Epidermal melanocyte (primary cell): ENCODE measurements at regions not wholly inside any gene's neighbourhood (a gene's known extent, or its start where the extent isn't known, plus 50 kb on each side); places are given as distances from the start of the nearest gene placed in this dataset.
"Not testable (repeated sequence)": the region's sequence is repeated elsewhere in the genome, so short reads cannot be mapped to it uniquely, and the experiment has no call there.

ENCODE experiments used
- DNase-seq: peaks from one replicate; pipeline ENCODE4 v3.0.0; 2011; ENCODE audit warnings: low spot score; ENCODE audit not compliant: insufficient read length

DNA sequence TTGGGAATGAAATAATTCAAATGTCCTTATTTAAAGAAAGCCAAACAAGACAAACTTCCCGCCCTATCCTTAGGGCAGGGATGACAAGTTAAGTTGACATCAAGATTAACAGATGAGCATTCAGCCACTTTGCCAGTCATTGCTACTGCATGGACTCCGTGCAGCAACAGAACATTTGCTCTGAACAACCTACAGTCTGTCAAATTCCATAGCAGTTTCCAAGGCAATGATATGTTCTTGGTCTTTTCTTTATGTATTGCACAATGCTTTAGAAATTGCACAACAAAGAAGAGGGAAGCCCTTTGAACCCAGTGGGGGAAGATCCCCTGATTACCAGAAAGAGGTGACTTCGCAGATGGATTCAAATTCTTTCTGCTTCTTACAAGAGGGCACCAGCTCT, 269.8 kb downstream of the BCAT1 start:
- no peak for DNase-seq

- DNase-seq, result no peak
Measured at GRCh38 chr12:24678436-24678835, 270.5 kb downstream of the BCAT1 start.

- no peak for DNase-seq
Measured at GRCh38 chr12:24668563-24668962, 280.3 kb downstream of the BCAT1 start.

GRCh38 chr12:24664161-24664880, 284.6 kb downstream of the BCAT1 start:
- no peak for DNase-seq

GRCh38 chr12:24661657-24662096, 287.2 kb downstream of the BCAT1 start:
- DNase-seq, result no peak

DNA sequence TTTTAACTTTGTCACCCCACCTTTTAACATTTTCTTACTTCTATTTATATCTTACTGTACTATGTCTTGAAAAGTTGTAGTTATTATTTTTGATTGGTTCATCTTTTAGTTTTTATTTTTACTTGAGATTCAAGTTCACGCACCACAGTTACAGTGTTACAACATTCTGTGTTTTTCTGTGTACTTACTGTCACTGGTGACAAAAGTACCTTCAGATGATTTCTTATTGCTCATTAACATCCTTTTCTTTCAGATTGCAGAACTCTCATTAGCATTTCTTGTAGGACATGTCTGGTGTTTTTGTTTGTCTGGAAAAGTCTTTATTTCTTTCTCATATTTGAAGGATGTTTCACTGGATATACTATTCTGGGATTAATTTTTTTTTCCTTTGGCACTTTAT, 289.9 kb downstream of the BCAT1 start:
- DNase-seq, result no peak

DNA sequence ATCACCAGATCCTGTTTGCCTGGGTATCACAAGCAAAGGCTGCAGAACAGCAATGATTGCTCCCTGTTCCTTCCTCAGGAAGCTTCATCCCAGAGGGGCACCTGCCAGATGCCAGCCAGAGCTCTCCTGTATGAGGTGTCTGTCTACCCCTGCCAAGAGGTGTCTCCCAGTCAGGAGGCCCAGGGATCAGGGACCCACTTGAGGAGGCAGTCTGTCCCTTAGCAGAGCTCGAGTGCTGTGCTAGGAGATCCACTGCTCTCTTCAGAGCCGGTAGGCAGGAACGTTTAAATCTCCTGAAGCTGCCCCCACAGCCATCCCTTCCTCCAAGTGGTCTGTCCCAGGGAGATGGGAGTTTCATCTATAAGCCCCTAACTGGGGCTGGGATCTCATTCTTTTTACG, 294.6 kb downstream of the BCAT1 start:
- DNase-seq, result not testable (repeated sequence)

GRCh38 chr12:24649634-24650033, 299.3 kb downstream of the BCAT1 start:
- no peak for DNase-seq

DNA sequence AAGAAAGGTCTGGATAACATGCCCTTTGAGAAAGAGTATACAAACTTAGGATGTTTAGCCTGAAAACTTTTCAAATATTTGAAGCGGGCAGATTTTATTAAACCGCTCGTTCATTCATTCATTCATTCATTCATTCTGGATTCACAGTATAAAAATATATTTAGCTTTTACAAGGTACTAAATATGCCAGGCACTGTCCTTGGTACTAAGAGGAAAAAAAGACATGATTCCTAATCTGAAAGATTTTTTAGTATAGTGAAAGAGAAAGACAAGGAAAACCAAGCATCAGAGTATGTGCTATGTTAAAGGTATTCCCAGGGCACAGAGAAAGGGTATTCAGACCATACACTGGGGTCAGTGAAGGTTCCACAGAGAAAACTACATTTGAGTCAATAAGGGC, 299.7 kb downstream of the BCAT1 start:
- no peak for DNase-seq

GRCh38 chr12:24645254-24645653, 303.6 kb downstream of the BCAT1 start:
- DNase-seq, result no peak

GRCh38 chr12:24643120-24644119, 305.5 kb downstream of the BCAT1 start:
- DNase-seq, result no peak

- DNase-seq, result no peak
Measured at GRCh38 chr12:24639641-24640040, 309.3 kb downstream of the BCAT1 start.

DNA sequence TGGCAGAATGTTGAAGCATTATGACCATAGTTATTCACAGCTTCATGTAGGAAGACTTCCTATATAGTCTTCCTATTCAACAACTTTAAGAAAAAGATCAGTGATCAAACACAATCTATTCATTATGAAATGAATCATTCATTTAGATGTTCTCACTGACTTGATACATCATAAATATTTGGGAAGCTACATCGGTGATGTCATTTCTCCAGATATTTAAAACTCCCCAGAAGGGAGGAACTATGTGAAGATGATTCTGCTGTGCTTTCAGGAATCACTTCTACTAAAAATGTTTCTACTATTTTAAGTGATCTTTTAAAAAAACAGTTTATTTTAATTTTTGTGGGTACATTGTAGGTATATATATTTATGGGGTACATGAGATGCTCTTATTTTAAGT, 316.4 kb downstream of the BCAT1 start:
- no peak for DNase-seq

DNA sequence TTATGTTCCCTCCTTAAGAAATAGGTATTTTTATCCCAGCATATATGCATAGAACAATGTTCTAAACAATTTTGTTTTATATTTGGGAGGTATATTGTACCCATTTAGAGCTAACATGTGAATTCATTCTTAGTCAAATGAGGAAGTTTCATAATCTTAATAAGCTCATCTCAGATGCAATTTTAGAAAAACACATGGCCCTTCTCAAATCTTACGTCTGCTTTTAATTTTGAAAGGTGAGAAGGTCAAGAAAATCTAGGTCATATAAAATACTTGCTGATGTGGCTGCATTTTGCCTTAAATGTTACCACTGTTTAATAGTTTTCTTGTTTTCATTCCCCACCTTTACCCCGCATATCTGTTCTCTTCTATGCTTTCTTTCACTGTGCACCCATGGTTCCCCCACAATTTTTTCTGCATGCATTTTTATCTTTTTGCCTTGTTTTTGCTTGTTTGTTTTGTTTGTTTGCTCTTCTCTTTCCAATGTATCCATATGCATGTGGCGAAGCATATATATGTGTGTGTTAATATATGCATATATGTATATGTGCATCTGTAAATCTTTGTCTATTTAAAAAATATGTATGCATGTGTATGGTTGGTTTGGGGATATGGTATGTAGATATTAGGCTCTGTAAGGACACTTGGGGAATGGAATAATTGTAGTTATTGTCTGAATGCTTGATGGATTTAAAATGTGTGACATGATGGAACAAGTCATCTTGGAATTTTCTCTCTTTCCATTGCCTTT, 317.1 kb downstream of the BCAT1 start:
- DNase-seq, result no peak

DNA sequence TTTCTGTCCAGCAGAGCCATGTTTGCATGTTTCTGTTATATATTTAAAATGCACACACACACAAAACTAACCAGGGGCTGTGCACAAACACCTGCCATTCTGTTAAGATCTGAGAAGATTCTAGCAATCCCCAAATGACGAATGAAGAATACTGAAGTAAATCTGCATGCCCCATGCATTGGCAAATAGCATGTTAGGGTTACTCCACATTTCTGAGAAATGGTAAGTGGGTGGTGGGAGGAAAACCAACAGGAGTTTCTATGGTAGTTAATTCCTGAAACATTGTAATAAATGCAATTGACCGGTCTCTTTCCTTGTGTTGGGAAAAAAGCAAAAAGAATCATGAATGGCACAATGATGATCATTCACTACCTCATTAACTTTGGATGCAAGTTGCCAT, 318.0 kb downstream of the BCAT1 start:
- no peak for DNase-seq

DNA sequence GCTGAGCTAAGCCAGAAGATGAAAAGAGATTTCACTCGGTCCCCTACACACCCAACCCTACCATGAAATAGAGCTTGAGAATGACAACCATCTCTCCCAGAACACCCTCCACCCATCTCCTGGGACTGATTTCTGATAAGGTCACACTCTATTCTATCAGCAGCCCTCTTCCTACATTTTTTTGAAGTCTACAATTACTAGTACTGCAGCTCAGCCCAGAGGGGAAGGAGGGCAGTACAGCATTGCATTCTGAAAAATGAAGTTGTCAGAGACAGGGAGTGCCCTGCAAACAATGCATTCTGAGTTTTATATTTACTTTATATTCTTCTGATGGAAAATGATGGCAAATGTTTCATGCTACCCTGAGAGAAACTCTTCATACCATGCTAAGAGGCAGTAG, 318.5 kb downstream of the BCAT1 start:
- DNase-seq, result no peak

DNA sequence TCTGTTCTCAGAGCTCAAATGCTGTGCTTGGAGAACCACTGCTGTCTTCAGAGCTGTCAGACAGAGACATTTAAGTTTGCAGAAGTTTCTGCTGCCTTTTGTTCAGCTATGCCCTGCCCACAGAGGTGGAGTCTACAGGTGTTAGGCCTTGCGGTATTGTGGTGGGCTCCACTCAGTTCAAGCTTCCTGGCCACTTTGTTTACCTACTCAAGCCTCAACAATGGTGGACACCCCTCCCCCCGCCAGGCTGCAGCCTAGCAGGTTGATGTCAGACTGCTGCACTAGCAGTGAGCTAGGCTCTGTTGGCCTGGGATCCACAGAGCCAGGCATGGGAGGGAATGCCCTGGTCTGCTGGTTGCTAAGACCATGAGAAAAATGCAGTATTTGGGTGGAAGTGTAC, 323.8 kb downstream of the BCAT1 start:
- no peak for DNase-seq

DNA sequence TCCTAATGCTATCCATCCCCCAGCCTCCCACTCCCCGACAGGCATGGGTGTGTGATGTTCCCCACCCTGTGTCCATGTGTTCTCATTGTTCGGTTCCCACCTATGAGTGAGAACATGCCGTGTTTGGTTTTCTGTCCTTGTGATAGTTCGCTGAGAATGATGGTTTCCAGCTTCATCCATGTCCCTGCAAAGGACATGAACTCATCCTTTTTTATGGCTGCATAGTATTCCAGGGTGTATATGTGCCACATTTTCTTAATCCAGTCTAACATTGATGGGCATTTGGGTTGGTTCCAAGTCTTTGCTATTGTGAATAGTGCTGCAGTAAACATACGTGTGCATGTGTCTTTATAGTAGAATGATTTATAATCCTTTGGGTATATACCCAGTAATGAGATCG, 328.9 kb downstream of the BCAT1 start:
- DNase-seq, result not testable (repeated sequence)

DNA sequence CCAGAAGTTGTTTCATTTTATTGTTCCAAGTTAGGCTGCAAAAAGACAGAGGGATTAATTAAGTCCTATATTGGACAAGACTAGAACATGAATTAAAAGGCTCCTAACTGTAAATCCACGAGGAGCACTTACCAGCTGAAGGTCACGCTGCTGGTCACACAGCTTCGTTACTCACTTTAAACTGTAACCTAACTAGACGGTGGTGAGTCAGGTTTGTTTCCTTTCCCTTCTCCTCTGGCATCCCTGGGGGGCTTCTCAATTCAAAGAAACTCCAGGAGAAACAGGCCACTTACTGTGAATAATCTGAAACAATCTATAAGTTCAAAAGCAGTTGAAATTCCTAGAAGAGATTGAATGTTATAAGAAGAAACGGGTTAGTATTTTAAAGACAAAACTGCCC, 331.4 kb downstream of the BCAT1 start:
- no peak for DNase-seq

GRCh38 chr12:24615967-24616411, 332.9 kb downstream of the BCAT1 start:
- DNase-seq, result no peak

- no peak for DNase-seq
Measured at GRCh38 chr12:24608637-24609285, 340.1 kb downstream of the BCAT1 start.
